Parathyroid adenoma (tissue), 2 donors: ENCODE measurements at regions not wholly inside any gene's neighbourhood (a gene's known extent, or its start where the extent isn't known, plus 50 kb on each side); places are given as distances from the start of the nearest gene placed in this dataset.

Experiments
- H2AFZ ChIP-seq: fragments of 300-600 bp; sonication (generic); one replicate; pipeline ENCODE4 v1.7.0; 2017; ENCODE audit warnings: antibody characterized with exemption, mild to moderate bottlenecking
- H3K27ac ChIP-seq: fragments of 300-600 bp; sonication (generic); one replicate; pipeline ENCODE4 v1.7.0; 2017
- H3K27me3 ChIP-seq: fragments of 300-600 bp; sonication (generic); one replicate; pipeline ENCODE4 v1.7.0; 2017; ENCODE audit warnings: low read length; ENCODE audit not compliant: control insufficient read depth, insufficient read depth
- H3K36me3 ChIP-seq: fragments of 300-600 bp; sonication (generic); one replicate; pipeline ENCODE4 v1.7.0; 2017; ENCODE audit warnings: low read length; ENCODE audit not compliant: control insufficient read depth, insufficient read depth
- H3K4me1 ChIP-seq: fragments of 300-600 bp; sonication (generic); one replicate; pipeline ENCODE4 v1.7.0; 2017; ENCODE audit warnings: control low read depth
- H3K4me2 ChIP-seq: fragments of 300-600 bp; sonication (generic); one replicate; pipeline ENCODE4 v1.7.0; 2017; ENCODE audit warnings: low read length
- H3K4me3 ChIP-seq: fragments of 300-600 bp; sonication (generic); one replicate; pipeline ENCODE4 v1.7.0; 2017; ENCODE audit warnings: low read depth, low read length
- H3K79me2 ChIP-seq: fragments of 300-600 bp; sonication (generic); one replicate; pipeline ENCODE4 v1.7.0; 2017; ENCODE audit warnings: control low read depth
- H3K9ac ChIP-seq: fragments of 300-600 bp; sonication (generic); one replicate; pipeline ENCODE4 v1.7.0; 2017; ENCODE audit warnings: mild to moderate bottlenecking
- H3K9me3 ChIP-seq: fragments of 300-600 bp; sonication (generic); one replicate; pipeline ENCODE4 v1.7.0; 2017; ENCODE audit warnings: low read length; ENCODE audit not compliant: control insufficient read depth
- CTCF ChIP-seq: fragments of 300-600 bp; sonication (generic); IDR thresholded peaks from one replicate; pipeline ENCODE4 v1.7.0; 2017; ENCODE audit warnings: antibody characterized with exemption, mild to moderate bottlenecking
- donor health status: primary hyperparathyroidism.

GRCh38 chr12:59517522-59517921 is 78.3 kb upstream of the SLC16A7 start:
- no peak overlapping the region for H3K27ac ChIP-seq
- no peak overlapping the region for H3K9ac ChIP-seq
- no peaks in the 10 kb centered on the region for H3K36me3 ChIP-seq
- H3K79me2 ChIP-seq = no peaks in the 10 kb centered on the region
- no peak overlapping the region for H3K4me3 ChIP-seq
- no peak overlapping the region for H3K4me2 ChIP-seq
- no peaks in the 10 kb centered on the region for H3K4me1 ChIP-seq
- no peaks in the 10 kb centered on the region for H3K9me3 ChIP-seq
- H3K27me3 ChIP-seq = no peaks in the 10 kb centered on the region
- no peak overlapping the region for H2AFZ ChIP-seq
- TF ChIP-seq CTCF = no peak

- H3K79me2 ChIP-seq = no peaks in the 10 kb centered on the region
- H3K36me3 ChIP-seq = no peaks in the 10 kb centered on the region
- no peak overlapping the region for H3K27ac ChIP-seq
- no peak overlapping the region for H2AFZ ChIP-seq
- no peaks in the 10 kb centered on the region for H3K4me1 ChIP-seq
- no peak overlapping the region for H3K9ac ChIP-seq
- H3K4me2 ChIP-seq = no peak overlapping the region
- no peaks in the 10 kb centered on the region for H3K27me3 ChIP-seq
- H3K9me3 ChIP-seq = no peaks in the 10 kb centered on the region
- TF ChIP-seq CTCF = no peak
- H3K4me3 ChIP-seq = no peak overlapping the region
Observed at GRCh38 chr12:59500915-59501314, 94.9 kb upstream of the SLC16A7 start.

- Histone ChIP-seq H2AFZ (no peak overlapping the region), H3K79me2 (no peaks in the 10 kb centered on the region), H3K4me3 (no peak overlapping the region), H3K27ac (no peak overlapping the region), H3K27me3 (no peaks in the 10 kb centered on the region), H3K4me1 (no peaks in the 10 kb centered on the region), H3K36me3 (no peaks in the 10 kb centered on the region), H3K9me3 (no peaks in the 10 kb centered on the region), H3K9ac (no peak overlapping the region), H3K4me2 (no peak overlapping the region)
- TF ChIP-seq CTCF = no peak
Observed at GRCh38 chr12:59500335-59500734, 95.5 kb upstream of the SLC16A7 start.

- no peaks in the 10 kb centered on the region for H3K27me3 ChIP-seq
- H3K4me3 ChIP-seq = no peak overlapping the region
- no peaks in the 10 kb centered on the region for H3K4me1 ChIP-seq
- H3K36me3 ChIP-seq = no peaks in the 10 kb centered on the region
- H3K27ac ChIP-seq = no peak overlapping the region
- no peak overlapping the region for H2AFZ ChIP-seq
- no peak overlapping the region for H3K4me2 ChIP-seq
- no peak for TF ChIP-seq CTCF
- no peaks in the 10 kb centered on the region for H3K79me2 ChIP-seq
- no peak overlapping the region for H3K9ac ChIP-seq
- H3K9me3 ChIP-seq = no peaks in the 10 kb centered on the region
Observed at GRCh38 chr12:59499774-59500173, 96.1 kb upstream of the SLC16A7 start.

- Histone ChIP-seq H3K79me2 (no peaks in the 10 kb centered on the region), H3K4me2 (no peak overlapping the region), H3K9ac (no peak overlapping the region), H2AFZ (no peak overlapping the region), H3K4me3 (no peak overlapping the region), H3K36me3 (no peaks in the 10 kb centered on the region), H3K27ac (no peak overlapping the region), H3K4me1 (no peaks in the 10 kb centered on the region), H3K27me3 (no peaks in the 10 kb centered on the region), H3K9me3 (no peaks in the 10 kb centered on the region)
- TF ChIP-seq CTCF = no peak
Observed at GRCh38 chr12:59494617-59495016, 101.2 kb upstream of the SLC16A7 start.
